ENCODE measurements at regions not wholly inside any gene's neighbourhood (a gene's known extent, or its start where the extent isn't known, plus 50 kb on each side); places are given as distances from the start of the nearest gene placed in this dataset.
"Not testable (repeated sequence)": the region's sequence is repeated elsewhere in the genome, so short reads cannot be mapped to it uniquely, and the experiment has no call there.

DNA sequence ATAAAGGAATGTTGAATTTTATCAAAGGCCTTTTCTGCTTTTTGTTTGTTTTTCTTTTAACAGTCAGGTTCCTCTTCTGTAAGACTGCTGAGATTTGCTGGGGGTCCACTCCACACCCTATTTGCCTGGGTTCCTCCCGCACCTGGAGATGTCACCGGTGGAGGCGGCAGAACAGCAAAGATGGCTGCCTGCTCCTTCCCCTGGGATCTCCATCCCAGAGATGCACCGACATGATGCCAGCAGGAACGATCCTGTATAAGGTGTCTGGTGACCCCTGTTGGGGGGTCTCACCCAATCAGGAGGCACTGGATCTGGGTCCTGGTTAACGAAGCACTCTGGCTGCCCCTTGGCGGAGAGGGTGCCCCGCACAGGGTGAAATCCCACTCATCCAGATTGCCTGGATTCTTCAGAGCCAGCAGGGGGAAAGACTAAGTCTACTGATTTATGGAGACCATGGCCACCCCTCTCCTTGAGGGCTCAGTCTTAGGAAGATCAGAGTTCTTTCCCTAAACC lies 244.0 kb upstream of the MDGA2 start:
- DNase-seq (ENCODE audit: low spot score) = peak; percentile 84

DNA sequence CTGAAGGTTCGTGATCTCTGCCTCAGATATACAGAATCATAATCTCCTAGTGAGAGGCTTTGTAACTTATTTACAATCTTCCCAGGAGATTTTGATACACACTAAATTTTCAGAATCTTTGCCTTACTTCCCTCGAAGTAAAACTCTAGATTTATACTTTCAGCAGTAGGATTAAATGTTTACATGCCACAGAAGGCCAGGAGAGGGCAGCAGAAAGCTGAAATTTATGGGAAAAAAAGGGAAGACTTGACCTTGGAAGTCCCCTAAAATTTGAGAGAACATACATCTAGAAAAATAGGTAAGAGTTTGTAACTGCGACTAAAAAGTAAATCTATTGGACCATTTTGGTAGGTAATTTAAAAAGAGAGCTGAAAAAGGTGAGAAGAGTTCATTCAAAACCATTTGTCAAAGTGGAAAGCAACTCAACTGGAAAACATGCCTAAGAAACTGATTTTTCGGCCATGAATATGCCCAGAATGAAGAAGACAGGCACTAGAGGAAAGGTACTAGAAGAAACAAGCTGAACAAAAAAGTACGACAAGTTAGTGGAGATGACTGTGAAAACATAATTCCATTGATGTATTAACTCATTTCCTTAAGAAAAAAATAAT lies 242.0 kb upstream of the MDGA2 start:
- no peak for DNase-seq (ENCODE audit: low spot score)

DNA sequence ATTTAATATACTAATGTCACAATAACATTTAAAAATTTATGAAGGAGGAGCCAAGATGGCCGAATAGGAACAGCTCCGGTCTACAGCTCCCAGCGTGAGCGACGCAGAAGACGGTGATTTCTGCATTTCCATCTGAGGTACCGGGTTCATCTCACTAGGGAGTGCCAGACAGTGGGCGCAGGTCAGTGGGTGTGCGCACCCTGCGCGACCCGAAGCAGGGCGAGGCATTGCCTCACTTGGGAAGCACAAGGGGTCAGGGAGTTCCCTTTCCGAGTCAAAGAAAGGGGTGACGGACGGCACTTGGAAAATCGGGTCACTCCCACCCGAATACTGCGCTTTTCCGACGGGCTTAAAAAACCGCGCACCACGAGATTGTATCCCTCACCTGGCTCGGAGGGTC lies 225.7 kb upstream of the MDGA2 start:
- DNase-seq (ENCODE audit: low spot score) = not testable (repeated sequence)

DNA sequence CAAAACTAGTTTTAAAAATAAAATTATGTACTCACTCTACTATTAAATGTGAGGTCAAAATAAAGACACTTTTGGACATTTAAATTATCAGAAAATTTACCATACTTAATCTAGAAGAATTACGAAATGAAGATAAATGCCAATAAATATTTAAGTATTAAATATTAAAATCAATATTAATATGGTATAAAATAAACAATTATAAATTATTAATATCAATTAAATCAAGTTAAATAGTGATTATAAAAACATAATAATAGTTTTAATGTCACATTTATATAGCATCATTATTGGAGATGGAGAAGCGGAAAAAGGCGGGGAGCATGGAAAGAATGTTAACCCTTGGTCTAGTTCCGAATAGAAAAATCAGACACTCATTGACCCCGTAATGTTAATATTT lies 224.3 kb upstream of the MDGA2 start:
- no peak for DNase-seq (ENCODE audit: low spot score)

DNA sequence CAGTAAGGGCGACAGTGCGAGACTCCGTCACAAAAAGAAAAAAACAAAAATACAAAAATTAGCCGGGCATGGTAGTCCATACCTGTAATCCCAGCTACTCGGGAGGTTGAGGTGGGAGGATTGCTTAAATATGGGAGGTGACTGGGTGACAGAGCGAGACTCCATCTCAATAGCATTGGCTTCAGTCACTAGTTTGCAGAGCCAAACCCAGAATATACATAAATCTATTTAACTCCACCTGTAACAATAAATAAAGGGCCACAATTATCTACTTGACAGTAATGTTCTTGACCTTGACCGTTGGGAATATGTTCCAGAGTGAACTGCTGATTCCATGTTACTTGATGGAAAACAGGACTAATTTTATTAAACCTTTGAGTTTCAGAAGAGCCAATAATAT lies 198.9 kb upstream of the MDGA2 start:
- no peak for DNase-seq (ENCODE audit: low spot score)

DNA sequence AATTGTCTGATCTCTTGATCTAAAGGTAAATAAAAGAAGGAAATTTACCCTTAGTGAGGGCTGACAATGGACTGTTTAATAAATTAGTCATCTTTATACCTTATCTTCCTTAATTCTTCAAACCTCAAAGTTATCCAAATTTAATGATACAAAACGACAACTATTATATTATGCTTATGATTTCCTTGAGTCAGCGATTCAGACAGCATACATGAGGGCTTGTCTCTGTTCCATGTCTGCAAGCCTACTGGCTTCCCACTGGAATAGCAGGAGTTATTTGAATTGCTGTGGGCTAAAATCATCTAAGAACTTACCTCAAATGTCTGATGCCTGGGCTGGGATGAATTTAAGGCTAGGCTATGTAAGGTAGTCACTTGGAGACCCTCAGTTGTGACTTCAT lies 197.2 kb upstream of the MDGA2 start:
- no peak for DNase-seq (ENCODE audit: low spot score)

DNA sequence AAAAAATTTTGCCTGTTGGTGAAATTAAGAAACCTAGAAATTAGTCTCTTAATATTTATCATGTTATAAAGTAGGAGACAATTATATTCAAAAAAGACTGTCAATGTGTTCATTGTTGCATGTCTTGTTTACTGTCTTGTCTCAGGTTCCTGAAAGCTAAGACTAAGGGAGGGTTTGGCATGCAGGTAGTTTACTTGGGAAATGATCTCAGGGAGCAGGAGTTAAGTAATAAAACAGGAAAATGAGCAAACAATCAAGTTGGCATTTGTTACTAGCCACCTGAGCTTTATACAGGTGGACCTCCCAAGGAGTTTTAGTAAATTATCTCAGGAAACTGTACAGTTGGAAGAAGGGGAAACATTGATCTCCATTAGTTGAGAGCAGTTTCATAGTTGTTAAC lies 188.0 kb upstream of the MDGA2 start:
- DNase-seq (ENCODE audit: low spot score) = no peak

DNA sequence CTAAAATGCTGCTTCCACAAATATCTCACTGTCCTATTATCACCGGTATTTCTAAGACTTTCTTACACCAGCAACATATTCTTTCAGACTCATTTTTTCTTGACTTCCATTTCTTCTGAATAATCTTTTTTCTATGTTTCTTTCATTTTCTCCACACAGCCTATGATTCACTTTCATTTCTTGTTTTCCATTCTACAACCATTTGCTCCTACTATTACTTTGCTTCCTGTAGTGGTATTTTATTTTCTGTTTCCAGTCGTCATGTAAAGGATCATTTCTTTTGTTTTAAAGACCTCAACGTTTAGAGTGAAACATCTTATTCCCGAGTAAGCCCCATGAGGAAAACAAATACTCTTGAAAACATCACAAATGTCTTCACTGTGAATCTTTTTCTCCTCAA lies 182.2 kb upstream of the MDGA2 start:
- no peak for DNase-seq (ENCODE audit: low spot score)

DNA sequence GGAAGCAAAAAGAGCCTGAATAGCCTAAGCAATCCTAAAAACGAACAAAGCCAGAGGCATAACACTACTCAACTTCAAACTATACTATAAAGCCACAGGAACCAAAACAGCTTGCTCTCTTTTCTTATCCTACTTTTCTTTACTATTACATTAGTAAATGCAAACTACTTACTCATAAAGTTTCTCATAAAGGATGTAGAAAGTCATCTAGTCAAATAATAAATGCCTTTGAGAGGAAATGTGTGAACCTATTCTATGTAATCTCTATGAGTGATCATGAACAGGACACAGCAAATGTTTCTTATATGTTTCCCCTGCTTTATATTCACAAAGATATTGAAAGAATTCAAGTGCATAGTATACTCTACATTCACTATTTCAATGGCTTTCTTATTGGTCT lies 176.9 kb upstream of the MDGA2 start:
- no peak for DNase-seq (ENCODE audit: low spot score)

DNA sequence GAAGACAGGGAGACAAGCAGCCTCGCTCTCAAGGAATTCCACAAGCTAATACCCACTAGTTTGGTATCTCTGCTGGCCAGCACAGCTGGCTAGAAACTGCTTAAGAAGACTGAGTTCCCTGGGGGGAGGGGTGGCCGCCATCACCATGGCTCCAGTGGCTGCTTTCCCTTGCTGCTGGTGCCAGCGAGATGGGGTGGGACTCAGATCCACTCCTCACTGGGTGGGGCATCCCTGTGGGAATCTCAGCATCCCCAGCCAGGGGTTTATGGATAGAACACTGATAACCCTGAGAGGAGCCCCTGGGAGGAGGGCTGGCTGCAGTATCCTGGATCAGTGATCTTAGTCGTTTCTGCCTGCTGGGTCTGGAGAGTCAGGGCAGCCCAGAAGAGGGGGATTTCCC lies 170.6 kb upstream of the MDGA2 start:
- DNase-seq (ENCODE audit: low spot score) = no peak

DNA sequence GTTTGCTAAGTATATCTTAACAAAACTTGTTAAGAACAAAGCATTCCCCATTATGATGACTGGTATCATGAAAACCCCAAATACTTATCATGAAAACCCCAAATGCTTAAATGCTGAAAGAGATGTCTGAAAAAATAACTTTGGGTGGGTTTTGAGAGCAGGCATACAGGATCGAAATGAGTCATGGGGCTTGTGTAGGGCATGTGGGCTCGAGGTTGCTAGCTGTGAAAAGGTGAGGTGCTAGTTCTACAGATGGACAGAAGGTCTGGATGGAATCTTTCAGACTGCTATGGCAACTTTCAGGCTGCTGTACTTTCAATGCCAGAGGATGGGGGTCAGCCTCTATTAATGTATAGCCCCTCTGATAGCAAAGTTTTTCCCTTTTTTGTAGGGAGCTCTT lies 167.8 kb upstream of the MDGA2 start:
- DNase-seq (ENCODE audit: low spot score) = no peak

DNA sequence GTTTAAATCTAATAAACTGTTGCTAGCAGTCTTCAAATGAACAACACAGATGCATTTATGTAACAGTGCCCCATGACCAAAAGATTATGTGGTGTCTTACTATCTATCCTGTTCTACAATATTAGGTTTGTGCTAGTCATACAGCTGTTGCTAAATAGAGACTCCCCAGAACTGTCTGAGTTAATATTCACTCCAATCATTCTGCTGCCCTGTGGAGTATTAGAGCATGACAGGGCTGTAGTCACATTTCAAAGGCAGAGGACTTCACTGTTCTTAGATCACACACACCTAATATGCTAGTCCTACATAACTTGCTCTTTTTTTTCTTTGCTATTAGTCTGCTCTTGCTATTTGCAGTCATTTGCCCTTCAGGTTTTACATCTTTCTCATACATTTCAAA lies 157.6 kb upstream of the MDGA2 start:
- DNase-seq (ENCODE audit: low spot score) = no peak

DNA sequence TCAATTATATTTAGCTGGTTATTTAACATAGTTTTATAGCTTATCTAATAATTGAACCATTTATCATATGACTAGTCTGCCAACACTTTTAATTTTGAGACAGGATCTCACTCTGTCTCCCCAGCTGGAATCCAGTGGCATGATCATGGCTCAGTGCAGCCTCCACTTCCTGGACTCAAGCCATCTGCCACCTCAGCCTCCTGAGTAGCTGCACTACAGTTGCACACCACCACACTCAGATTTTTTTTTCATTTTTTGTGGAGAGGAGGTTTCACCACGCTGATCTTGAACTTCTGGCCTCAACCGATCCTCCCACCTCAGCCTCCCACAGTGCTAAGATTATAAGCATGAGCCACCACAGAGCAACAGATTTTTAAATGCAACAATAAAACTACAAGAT lies 151.4 kb upstream of the MDGA2 start:
- DNase-seq (ENCODE audit: low spot score) = no peak

DNA sequence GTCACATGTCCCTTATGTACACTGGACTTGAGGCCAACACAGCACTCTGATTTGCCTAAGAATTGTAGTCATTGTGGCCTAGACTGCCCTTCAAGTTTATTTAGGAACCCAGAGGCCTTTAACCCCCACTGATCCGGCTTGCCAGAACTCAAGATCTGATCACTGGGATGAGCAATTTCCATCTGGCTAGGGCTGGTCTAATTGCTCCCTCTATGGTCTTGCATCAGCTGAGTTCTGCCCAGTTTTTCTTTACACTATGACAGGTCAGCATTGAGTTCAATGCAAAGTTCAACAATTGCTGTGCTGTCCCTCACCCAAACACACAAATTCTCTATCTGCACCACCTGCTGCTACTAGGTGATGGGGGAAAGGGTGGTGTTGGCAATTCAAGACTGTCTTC lies 146.9 kb upstream of the MDGA2 start:
- no peak for DNase-seq (ENCODE audit: low spot score)

DNA sequence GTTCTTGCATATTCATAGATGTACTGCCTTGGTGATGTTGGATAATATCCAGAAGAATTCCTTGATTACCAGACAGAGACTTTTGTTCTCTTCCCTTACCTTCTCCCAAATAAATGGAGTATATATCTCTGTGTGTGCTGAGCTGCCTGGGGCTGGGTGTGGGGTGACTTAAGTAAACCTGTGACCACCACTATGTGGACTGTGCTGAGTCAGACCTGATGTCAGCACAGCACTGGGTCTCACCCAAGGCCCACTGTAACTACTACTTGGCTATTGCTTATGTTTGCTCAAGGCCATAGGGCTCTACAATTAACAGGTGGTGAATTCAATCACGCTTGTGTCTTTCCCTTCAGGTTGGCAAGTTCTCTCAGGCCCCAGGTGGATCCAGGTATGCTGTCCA lies 145.7 kb upstream of the MDGA2 start:
- DNase-seq (ENCODE audit: low spot score) = no peak

DNA sequence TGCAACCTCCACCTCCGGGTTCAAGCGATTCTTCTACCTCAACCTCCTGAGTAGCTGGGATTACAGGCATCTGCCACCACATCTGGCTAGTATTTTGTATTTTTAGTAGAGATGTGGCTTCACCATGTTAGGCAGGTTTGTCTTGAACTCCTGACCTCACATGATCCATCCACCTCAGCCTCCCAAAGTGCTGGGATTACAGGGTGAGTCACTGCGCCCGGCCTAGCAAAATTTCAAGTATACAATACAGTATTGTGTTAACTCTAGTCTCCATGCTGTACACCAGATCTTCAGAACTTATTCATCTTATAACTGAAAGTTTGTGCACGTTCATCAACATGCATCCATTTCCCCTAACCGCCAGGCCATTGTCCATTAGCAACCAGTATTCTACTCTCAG lies 115.1 kb upstream of the MDGA2 start:
- no peak for DNase-seq (ENCODE audit: low spot score)

DNA sequence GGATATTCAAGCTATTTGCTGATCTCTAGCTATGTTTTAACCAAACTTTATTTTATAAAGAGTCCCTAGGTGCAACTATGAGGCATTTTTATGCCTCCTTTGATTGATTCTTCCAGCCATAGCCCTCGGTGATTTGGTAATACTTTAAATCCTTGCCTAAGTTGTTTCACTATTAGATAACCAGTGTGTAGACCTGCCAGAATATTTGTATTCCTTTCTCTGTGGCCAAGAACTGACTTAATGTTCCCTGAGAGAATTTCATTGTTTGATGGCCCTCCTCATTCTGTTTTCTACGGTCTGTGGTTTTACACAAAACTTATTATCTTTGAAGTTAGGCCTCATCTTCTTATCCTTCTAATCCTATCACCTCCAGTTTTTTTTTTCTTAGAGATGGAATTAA lies 109.7 kb upstream of the MDGA2 start:
- no peak for DNase-seq (ENCODE audit: low spot score)

DNA sequence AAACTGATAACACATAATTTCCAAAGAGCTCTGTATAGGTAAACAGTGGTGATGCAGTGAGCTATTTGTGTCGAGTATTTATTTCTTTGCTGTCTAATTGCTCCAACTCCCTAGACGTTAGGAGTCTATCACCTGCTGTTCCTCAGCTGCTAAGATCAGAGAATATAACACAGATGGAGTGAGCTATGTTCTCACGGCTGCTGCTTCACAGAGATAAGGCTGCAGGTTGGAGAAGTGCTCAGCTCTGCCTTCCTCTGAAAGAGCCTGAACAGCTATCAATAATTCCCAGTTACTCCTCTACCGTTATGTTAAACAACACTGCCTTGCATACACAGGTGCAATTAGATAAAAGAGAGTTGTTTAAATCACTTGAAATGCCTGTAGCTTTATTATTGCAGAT lies 103.2 kb upstream of the MDGA2 start:
- no peak for DNase-seq (ENCODE audit: low spot score)

DNA sequence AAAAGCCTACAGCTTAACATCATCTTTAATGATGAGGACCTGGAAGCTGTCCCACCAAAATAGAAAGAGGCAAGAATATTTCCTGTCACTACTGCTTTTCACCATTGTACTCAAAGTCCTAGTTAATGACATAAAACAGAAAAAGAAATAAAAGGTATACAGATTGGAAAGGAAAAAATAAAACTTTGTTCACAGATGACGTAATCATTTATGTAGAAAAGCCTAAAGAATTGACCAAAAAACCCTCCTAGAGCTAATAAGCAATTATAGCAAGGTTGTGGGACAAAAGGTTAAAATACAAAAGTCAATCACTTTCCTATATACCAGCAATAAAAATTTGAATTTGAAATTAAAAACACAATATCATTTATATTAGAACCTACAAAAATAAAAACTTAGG lies 97.2 kb upstream of the MDGA2 start:
- no peak for DNase-seq (ENCODE audit: low spot score)

DNA sequence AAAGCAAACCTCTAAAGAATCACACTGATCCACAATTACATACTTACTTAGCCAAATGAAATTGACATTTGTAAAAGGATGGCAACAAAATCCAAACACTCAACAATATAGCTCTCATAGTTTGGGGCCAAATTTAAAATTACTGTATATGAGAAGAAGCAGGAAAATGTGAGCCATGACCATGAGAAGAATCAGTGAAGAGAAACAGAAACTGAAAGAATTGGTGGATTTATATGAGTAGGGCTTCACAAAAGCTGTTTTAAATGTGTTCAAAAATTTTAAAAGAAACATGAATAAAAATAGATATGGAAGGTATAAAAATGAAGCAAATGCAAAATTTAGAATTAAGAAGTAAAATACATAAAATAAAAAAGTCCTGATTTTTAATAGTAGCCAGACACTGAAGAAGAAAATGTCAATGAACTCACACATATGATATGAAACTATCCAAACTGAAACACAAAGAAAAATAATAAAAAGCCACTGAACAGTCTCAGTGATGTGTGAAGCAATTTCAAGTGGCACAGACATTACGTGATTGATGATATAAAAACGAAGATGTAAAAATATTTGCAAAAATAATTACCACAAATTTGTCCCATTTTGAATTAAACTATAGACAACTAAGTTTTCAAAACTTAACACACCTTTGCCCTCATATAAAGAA lies 87.9 kb upstream of the MDGA2 start:
- no peak for DNase-seq (ENCODE audit: low spot score)

DNA sequence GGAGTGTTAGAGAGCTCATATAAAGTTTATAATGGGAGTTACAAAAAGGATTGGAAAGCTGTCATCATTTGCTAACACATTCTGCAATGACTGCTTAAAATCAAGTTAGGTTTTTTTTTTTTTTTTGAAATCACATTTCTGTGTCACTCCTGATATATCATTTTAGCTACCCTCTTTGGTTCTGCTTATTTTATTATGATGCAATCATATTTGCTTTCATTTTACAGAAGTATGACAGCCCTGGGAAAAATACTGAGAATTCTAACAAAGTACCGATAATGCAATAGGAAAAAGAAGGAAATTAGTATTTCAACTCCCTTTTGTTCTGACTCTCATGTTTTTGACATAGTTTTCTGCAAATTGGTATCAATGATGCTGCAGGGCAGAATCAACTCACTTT lies 71.6 kb upstream of the MDGA2 start:
- DNase-seq (ENCODE audit: low spot score) = no peak

DNA sequence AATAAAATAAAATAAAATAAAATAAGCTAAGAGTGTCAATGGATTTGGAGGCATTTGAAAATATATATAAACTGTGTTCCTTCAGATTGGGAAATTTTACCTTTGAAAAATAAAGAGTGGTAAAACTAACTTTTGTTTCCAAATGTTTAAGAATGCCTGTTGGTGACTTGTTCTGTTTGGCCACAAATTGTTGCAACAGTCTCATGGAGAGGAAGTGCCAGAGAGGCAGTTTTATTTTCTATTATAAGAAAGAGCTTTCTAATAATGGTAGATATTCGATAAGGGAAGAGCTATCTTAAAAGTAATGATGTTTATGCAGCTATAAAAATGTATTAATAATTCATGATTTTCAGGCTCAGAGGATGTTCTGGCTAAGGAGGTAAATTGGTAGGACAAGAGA lies 68.8 kb upstream of the MDGA2 start:
- no peak for DNase-seq (ENCODE audit: low spot score)

DNA sequence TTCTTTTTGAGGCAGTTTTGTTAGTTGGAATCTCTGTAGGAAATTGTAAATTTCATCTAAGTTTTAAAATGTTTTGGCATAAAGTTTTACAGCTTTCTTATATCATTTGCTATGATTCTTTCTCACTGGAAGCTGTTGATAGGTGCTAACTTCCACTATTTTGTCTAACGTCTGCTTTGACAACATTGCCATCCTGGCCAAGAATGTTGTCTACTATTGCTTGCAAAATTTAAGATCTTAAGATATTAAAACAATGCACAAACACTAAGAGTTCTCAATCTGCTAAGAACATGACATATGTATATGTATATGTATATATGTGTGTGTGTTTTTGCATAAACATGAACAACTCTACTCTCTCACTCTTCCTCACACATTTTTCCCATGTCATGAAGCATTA lies 64.1 kb upstream of the MDGA2 start:
- no peak for DNase-seq (ENCODE audit: low spot score)

DNA sequence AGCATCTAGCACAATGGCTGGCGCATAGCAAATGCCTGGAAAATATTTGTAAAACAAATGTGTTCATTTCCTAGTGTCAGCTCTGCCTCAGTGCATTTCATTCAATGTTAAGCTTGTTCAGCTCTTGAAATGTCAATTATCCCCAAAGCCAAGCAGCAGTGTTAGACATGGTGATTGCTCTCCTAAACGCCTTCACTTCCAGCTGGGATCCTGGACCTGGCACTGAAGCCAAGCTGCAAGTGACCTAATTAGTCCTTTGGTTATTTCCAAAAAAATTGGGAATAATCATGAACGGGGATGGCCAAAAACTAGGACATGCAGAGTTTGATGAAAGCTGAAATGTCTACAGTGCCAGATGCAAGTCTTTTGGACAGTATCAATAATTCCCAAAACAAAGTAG lies 54.9 kb upstream of the MDGA2 start:
- DNase-seq (ENCODE audit: low spot score) = no peak

All from mesenteric fat pad (tissue), 1 donor.